ENCODE measurements at regions not wholly inside any gene's neighbourhood (a gene's known extent, or its start where the extent isn't known, plus 50 kb on each side); places are given as distances from the start of the nearest gene placed in this dataset.
A peak's percentile ranks its signal among the peaks of the same experiment; 100 is the strongest.
"Not testable (repeated sequence)": the region's sequence is repeated elsewhere in the genome, so short reads cannot be mapped to it uniquely, and the experiment has no call there.

DNA sequence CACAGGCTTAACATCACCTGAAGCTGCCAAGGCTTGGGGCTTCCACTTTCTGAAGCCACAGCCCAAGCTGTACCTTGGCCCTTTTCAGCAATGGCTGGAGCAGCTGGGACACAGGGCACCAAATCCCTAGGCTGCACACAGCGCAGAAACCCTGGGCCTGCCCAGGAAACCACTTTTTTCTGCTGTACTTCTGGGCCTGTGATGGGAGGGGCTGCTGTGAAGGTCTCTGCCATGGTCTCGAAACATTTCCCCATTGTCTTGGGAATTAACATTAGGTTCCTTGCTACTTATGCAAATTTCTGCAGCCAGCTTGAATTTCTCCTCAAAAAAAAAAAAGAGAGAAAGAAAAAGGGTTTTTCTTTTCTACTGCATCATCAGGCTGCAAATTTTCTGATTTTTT lies 219.1 kb downstream of the RPL10L start:
- no peak for DNase-seq

- no peak for DNase-seq
Observed at GRCh38 chr14:46417066-46417465, 234.5 kb downstream of the RPL10L start.

DNA sequence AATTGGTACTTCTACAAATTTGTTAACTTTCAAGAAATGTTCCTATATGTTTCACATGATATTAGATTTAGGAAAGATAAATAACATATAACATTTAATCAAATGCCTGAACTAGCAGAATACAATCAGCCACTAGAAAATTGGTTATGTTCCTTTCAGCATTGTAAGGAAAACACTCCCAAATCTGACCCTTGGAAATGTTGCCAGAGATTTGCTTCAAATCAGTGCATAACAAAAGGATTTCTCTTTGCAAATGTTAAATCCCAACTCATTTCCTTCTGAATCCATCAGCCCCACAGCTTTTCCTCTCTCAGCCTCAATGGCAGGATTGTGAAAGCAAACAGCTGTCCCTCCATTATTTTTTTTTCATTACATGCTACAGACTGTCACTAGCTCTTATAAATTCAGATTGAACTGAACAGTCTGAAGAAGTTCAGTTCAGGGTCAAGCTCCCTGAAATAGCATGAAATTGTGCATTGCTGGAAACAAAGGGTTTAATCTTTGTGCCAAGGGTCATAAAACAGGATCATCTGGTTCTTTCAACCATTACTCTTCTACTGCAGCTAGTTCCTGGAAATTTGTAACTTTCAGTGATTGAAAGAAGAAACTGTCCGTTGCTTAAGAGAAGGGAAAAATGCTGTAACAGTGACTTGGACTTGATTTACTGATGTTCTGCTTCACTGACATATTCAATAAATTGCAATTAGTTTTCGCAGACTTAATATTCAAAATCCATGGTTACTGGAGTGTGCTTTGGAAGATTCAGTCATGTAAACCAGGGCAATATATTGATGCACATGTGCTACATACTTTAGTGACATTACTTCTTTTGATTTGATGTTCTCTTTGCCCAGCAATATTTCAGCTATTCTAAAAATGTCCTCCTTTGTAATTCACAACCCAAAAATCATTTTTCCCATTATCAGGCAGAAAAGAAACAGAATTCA lies 246.4 kb downstream of the RPL10L start:
- DNase-seq = no peak

DNA sequence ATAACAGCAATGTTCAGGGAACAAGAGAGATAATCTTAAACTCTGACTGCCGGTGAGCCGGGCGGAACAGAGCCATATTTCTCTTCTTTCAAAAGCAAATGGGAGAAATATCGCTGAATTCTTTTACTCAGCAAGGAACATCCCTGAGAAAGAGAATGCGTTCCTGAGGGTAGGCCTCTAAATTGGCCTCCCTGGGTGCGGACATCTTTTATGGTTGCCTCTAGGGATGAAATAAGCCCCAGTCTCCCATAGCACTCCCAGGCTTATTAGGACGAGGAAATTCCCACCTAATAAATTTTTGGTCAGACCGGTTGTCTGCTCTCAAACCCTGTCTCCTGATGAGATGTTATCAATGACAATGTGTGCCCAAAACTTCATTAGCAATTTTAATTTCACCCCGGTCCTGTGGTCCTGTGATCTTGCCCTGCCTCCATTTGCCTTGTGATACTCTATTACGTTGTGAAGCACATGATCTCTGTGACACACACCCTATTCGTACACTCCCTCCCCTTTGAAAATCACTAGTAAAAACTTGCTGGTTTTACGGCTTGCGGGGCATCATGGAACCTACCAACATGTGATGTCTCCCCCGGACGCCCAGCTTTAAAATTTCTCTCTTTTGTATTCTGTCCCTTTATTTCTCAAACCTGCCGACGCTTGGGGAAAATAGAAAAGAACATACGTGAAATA lies 249.4 kb downstream of the RPL10L start:
- not testable (repeated sequence) for DNase-seq

DNA sequence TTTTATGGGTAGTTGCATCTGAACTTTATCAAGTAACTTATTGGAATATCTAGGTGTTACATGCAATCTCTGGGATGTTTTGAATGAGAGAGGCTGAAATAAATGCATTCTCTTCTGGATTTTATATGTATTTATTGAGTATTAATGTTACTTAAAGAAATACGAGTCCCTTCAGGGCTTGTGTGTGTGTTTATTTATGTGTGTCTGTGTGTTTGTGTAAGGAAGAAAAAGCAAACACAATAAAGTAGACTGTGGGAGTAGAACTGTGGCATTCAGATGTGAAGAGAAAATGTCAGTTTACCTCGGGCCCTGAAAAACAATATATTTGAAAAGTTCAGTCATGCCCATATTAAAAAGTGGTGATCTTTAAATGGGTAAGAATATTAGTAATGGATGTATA lies 250.5 kb downstream of the RPL10L start:
- no peak for DNase-seq

DNA sequence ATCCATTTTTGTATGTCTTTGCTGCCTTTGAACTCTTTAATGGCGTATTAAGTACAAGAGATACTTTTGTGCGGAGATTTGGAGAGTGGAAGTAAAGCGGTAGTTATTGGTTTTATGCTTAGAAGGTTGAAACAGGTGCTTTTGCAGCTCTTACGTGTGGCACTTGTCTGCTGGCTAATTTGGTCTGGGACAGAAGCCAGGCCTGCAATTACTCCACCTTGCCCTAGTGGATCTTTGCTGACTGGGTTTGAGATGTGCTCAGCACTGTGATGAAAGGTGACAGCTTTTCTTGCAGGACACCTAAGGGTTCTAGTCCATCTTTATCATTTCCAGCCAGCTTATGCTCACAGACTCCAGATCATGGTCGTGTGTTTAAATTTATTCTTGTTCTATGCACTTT lies 252.5 kb downstream of the RPL10L start:
- no peak for DNase-seq

DNA sequence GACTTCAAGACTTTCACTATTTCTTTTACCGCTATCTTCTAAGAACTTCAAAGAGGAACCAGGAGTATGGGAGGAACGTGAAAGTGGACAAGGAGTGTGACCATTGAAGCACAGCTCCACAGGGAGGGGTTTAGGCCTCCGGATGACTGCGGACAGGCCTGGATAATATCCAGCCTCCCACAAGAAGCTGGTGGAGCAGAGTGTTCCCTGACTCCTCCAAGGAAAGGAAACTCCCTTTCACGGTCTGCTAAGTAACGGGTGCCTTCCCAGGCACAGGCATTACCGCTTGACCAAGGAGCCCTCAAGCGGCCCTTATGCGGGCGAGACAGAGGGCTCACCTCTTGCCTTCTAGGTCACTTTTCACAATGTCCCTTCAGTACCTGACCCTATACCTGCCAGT lies 267.0 kb downstream of the RPL10L start:
- no peak for DNase-seq

DNA sequence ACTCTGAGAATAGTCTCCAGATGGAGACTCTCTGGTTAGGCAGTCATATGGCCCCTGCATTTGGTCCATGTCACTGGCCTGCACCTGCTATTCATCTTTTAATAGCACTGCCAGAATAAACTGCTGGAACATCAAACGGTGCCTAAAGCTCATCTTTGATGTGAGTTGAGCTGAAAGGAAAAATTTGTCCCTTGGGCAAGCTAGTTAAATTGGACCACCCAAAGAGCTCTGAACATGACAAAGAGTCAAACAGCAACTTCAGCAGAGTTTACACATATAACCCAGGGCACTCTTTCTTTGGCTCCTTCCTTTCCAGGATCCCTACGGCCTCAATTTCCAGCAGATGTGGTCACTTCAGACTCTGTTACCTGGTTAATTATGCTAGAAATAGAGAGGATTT lies 269.9 kb downstream of the RPL10L start:
- no peak for DNase-seq

- DNase-seq = no peak
Observed at GRCh38 chr14:46378248-46378647, 273.3 kb downstream of the RPL10L start.

GRCh38 chr14:46377305-46377704 lies 274.3 kb downstream of the RPL10L start:
- DNase-seq = no peak

DNA sequence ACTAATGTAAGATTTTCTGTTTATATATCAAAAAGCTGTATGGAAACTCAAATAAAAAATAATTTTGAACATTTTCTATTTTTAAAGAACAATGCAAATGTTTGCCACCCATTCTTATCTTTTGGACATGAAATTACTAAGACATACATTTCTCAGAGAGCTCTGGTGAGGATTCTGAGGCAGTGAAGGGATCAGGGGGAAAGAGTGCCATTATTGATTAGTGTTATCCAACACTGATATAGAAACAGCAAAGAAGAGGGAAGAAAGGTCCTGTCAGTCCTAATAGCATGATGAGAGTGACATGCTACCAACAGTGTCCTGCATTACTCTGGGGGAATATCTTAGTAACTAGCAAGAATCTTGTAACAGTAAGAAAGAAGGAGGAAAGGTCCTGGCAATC lies 282.2 kb downstream of the RPL10L start:
- DNase-seq = no peak

- DNase-seq = no peak
Observed at GRCh38 chr14:46368275-46368674, 283.3 kb downstream of the RPL10L start.

DNA sequence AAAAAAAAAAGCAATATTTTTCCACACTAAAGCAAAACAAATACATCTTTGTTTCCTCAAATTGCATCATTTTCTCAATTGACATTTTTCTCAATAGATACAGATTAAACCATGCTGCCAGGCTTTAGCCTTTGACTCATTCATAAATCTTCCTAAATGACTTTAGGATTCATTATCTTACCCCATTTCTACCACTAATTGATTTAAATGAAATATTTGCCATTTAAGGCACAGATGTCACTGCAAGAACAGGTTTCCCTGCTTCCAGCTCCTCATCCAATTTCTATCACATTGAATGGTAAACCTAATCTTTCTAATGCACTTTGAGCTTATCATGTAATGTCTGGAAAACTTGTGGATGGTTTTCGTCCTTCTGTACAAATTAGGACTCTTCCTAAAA lies 298.7 kb downstream of the RPL10L start:
- DNase-seq = no peak

- peak in 1 of 5 experiments; percentile 3 for DNase-seq
Observed at GRCh38 chr14:46344327-46344937, 307.1 kb downstream of the RPL10L start.

GRCh38 chr14:46325777-46326176 lies 325.8 kb downstream of the RPL10L start:
- DNase-seq = no peak

- DNase-seq = no peak
Observed at GRCh38 chr14:46325157-46325556, 326.4 kb downstream of the RPL10L start.

- DNase-seq = no peak
Observed at GRCh38 chr14:46323404-46323762, 328.2 kb downstream of the RPL10L start.

- DNase-seq = no peak
Observed at GRCh38 chr14:46322730-46323403, 328.7 kb downstream of the RPL10L start.

DNA sequence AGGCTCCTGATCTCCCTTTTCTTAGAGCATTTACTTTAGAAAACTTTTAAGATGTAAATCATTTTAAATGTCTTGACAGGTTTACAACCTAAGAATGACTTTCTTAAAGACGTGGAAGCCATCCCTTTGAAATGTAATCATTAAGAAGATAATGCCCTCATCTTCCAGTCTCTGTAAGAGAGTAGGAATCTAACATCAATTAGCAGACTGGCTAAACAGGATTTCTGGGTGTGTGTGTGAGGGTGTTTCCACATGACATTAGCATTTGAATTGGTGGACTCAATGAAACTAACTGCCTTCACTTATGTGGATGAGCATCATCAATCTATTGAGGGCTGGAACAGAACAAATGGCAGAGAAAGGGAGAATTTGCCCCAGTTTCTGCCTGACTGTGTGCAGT lies 329.5 kb downstream of the RPL10L start:
- DNase-seq = no peak

GRCh38 chr14:46306267-46306666 lies 345.3 kb downstream of the RPL10L start:
- no peak for DNase-seq

DNA sequence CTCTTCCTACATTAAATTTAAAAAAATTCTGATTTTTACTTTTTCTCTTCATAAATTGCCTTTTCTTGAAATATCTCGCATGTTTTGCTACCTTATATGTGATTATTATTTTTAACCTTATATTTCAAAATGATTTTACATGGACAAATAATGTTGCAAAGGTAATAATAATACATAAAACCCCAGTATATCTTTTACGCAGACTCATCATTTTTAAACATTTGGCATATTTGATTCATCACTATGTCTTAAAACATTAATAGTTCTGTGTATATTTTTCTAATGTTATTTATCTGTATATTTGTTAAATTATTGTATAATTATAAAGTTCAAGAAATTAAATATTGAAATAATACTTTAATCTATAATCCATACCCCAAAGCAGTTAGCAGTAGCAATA lies 350.8 kb downstream of the RPL10L start:
- no peak for DNase-seq

GRCh38 chr14:46290706-46291105 lies 360.9 kb downstream of the RPL10L start:
- DNase-seq = no peak

GRCh38 chr14:46279776-46280175 lies 371.8 kb downstream of the RPL10L start:
- no peak for DNase-seq
